Ecto neural progenitor cell (in vitro differentiated cells): ENCODE measurements at regions not wholly inside any gene's neighbourhood (a gene's known extent, or its start where the extent isn't known, plus 50 kb on each side); places are given as distances from the start of the nearest gene placed in this dataset.
"Not testable (repeated sequence)": the region's sequence is repeated elsewhere in the genome, so short reads cannot be mapped to it uniquely, and the experiment has no call there.

Experiments used
- DNase-seq: peaks from one replicate; pipeline ENCODE4 v3.0.0-alpha.2; 2018; ENCODE audit warnings: low spot score

DNA sequence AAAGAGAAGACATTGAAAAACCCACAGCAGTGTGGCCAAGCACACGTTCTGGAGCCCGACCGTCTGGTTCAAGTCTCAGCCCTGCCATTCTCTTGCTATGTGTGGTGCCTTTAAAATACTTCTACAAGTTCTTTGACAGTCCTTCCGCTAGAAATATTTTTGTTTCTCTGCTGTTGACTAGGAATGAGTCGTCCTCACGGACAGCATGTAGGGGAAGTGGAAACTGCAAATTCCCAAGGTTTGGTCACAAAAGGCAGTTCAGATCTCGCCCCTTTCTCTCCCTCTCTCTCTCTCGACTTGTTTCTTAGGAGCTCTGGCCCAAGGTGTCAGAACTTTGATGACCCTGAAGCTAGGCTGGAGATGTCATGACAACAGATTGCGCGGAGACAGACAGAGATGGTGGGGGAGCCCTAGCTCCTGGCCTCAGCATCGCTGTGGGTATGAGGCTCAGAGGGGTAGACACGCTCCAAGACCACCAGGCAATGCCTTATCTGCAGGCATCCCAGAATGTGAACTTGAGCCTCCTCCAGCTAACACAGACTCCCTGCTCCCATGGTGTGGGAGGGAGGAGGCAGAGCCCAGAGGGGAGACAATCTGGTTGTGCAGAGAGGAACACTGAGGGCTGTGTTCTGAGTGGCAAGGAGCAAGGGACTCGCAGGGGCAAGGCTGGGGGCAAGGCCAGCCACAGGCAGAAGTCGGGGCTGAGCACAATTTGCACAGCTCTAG, 368.9 kb upstream of the SULF2 start:
- no peak for DNase-seq

DNA sequence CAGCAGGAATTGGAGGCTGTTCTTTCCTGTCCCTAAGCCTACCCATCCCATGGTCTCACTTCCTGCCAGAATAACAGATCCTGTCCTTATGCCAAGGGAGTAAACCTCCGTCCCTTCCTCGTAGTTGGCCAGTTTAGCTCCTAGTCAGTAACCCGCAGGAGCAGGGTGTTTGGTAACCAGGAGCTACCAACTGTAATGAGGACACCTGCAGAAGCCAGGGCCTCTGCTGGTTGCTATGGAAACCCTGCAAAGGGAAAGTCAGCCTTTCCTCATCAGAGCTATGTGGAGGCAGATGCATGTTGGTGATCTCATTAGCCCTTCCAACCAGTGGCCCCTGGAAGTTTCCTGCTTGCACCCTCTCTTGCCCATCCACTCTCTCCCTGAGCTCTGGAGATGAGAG, 368.2 kb upstream of the SULF2 start:
- DNase-seq: no peak

DNA sequence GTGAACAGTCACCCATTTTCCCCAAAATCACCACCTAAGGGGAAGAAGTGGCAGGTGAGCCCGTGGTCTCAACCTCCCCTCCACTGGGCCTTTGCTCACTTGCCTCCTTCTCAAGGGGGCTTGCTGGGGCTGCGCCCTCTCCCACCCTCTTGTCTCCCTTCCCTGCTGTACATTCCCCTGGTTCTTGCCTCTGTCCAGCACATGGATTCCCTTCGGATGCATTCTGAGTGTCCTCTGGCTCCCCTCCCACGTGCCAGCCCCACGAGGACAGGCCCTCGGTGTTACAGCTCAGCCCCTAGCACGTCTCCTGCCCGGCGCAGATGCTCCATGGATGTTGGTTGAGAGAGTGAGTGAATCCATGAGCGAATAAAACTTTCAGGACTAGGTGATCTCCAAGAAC, 367.8 kb upstream of the SULF2 start:
- DNase-seq: no peak

DNA sequence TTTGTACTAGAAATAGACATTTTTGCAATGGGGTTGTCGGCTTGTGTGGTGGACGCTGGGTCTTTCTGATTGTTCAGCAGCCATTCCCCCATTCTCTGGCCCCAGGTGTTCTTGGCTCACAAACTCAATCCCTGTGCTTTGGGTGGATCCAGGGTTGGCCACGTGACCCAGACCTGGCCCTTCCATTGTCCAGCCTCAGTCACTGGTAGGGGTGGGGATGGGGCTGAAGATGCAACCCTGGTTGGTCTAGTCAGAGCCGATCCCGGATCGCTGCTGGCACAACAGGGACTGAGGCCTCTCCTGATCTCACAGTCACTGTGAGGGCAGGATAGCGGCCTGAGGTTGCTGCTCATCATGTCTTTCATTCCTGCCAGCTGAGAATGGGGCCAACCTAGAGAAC, 365.3 kb upstream of the SULF2 start:
- no peak for DNase-seq

DNA sequence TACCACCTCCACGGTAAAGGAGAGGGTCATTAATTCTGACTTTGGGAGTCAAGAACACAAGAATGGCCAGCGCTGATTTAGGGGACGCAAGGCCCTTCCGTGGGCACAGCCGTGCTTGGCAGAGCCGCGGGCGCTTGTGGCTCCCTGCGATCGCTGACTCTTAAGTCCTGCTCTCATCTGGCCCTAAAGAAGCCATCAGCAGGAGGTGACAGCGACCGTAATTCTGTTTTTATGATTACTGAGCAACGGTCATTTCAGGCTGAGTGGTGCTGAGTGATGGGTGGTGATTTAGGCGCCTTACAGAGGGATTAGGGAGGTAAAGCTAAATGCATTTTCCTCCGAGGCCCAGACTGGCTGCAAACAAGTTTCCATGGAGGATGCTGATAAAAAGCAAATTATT, 364.6 kb upstream of the SULF2 start:
- DNase-seq: no peak

DNA sequence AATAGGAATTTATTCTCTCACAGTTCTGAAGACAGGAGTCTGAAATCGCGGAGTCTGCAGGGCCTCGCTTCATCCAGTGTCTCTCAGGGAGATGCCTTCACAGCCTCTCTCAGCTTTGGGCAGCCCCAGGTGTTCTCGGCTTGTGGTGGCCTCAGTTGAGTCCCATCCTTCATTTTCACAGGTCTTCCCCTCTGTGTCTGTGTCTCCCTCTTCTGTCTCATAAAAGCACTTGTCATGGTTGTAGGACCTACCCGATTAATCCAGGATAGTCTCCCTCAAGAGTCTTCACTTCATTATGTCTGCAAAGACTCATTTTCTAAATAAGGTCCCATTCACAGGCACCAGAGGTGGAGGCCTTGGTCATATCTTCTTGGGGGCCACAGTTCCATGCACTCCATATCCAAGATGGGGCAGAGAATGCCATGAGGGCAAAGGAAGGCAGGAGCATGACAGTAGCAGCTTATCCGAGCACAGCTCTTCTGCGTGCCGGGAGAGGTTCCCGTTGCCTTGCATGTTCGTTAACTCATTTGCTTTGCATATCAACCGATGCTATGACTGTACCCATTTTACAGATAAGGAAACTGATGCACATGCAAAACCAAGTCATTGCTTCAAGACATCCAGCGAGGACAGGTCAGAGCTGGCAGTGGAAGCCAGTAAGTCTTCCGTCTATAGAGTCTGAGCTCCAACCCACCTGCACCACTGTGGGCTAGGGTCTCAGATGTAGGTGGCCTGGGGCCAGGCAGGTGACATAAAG, 363.8 kb upstream of the SULF2 start:
- DNase-seq: no peak

DNA sequence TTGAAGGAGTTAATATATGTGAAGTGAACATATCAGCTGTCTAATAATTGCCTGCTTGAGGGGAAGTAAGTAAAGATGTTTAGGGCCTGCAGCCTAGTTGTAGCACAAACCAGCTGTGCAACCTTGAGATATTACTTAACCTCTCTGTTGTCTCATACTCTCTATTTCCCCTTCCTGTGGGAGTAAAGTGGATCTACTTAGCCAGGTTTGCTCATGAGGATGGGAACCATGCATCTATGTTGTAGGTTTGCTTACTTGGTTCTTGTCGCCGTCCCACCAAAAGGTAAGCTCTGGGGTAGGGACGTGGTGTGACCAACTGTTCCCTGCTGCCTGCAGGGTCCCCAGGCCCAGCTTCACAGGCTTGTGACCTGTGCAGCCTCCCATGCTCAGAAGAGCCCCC, 362.7 kb upstream of the SULF2 start:
- DNase-seq: no peak

DNA sequence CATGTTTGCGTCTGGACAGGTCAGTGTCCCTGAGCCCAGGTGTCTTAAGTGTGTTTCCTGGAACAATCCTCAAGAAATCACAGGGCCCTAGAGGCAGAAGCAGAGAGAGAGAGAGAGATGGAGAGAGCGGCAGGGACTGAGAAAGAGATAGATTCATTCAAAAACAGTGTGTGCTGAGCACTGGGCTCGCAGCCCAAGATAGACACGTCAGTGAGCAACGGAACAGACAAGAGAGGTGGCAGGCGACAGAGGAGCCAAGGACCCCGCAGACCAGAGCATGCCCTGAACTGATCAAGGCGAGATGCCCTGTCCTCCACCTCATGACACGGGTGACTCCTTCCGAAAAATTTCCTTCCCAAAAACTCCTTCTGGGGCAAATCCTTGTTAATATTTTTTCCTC, 362.0 kb upstream of the SULF2 start:
- no peak for DNase-seq

DNA sequence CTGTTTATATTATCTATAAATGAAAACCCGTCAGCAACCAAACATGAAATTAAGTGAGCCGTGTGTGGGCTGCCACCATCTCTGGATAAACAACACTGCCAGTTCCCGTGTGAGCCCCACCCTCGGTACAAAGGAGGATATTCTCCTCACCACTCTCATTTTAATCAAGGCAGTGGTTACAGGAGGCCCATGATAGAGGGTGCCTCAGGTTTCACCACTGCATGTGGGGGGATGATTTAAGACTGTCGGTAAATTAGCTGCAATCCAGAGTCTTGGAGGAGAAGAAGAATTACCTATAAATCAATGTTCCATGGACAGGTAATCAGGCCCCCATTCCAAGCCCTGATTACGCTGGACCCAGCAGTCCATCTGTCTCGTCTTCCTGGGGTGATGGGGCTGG, 361.6 kb upstream of the SULF2 start:
- DNase-seq: no peak

DNA sequence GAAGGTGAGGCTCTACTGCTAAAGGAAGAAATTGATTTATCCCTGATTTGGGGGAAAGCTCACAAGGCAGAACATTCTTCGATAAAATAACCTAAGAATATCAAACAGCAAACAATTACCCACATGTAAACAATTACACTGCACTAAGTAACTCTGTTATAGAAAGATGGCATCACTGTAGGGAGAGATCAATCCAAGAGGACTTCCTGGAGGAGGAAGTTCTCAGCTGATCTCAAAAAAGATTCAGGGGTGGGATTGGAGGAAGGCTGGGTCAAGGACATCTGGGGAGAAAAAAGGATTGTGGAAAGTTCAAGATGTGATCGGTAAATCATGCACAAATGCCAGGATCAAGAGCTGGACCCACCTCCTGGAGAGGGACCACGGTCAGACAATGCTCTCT, 361.0 kb upstream of the SULF2 start:
- no peak for DNase-seq

DNA sequence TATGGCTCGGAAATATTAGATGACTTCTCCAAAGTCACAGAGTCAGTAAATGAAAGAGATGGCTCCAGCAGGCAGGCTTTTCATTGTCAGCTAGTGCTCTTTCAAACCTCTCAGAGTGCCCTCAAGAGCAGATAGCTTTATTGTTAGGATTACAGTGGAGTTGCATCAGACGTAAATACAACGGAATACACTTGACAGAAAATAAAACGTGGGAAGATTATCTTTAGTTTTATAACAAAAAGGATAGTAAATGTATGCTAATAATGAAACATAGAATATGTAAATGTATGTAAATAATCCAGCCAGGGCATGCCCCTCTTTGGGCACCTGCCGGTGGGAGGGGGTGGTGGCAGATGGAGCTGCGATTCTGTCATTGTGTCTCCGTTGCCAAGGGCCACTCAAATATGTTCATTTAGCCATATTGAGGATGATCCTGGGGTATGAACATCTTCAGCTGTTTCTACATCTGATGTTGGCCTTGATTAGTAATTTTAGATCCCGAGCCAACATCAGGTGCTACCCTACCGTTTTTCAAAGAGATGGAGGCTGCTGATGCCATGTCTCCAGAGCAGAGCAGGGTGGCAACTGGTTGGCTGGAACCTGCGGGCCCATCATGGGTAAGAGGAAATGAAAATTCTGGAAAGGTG, 358.3 kb upstream of the SULF2 start:
- DNase-seq: no peak

DNA sequence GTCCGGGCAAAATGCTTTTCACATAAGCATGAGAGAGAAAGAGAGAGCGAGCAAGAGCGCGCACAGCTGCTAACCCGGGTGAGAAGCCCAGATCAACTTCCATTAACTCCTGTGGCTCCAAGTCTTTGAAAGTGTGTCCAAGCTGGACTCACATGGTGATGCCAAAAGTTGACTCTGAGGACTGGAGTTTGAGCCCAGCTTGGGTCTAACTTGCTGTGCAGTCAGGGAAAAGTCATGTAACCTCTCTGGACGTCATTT, 357.2 kb upstream of the SULF2 start:
- DNase-seq: no peak

DNA sequence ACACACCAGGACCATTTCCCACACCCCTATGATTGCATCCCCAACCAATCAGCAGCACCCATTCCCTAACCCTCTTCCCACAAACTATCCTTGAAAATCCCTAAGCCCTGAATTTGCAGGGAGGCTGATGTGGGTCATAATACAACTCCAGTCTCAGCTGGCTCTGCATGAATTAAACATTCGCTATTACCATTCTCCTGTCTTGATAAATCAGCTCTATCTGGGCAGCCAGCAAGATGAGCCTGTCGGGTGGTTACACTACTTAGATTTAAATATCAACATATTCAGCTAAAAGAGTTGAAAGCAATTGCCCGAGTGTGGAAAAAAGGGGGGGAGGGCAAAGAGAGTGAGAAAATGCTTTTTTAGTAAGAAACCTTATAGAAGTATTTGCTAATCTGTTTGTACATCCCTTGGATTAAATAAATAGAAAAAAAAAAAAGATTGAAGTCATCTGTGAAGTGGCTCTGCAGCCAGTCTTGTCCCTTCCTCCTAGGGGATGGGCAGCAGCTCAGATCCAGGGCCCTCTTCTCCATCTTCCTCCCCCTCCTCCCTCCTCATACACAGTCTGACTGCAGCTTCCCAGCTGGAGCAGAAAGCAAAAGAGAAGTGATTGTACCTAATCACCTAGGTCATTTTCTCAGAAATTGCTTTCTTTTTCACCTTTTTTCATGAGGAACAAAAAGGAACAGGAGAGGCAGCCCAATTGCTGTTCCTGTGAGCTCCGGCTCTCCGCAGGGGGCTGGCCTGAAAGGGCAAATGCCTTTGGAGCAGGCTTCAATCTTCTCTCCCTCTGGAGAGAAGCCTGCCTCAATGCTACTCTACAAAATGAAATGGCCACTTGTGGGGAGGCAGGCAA, 356.6 kb upstream of the SULF2 start:
- DNase-seq: no peak

DNA sequence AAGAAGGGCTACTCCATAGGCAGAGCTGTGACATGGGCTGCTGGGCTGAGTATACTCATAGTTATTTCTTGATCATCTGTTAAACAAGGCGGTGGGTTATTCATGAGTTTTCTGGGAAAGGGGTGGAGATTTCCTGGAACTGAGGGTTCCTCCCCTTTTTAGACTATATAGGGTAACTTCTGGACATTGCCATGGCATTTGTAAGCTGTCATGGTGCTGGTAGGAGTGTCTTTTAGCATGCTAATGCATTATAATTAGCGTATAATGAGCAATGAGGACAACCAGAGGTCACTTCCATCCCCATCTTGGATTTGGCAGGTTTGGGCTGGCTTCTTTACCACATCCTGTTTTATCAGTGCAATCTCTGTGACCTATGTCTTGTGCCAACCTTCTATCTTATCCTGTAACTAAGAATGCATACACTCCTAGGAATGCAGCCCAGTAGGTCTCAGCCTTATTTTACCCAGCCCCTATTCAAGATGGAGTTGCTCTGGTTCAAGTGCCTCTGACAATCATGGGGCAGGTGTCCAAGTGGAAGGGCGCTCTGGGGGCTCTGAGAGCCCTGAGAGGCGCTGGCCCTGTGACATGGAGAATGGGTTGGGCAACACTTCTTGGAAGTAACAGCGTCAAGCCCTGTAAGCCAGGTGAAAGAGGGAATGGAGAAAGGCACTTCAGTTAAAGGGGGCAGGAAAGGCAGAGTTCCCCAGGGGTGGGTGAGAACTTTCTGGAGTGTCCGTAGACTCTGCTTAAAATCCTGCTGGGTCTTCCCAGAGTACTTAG, 354.2 kb upstream of the SULF2 start:
- no peak for DNase-seq

DNA sequence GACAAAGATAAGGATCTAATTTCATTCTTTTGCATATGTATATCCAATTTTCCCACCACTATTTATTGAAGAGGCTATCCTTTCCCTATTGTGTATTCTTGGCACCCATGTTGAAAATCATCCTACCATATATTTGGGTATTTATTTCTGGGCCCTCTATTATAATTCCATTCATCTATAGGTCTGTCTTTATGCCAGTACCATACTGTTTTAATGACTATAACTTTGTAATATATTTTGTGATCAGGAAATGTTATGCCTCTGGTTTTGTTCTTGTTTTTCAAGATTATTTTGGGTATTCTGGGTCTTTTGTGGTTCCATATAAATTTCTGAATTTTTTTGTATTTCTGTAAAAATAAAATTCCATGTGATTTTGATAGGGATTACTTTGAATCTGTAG, 347.6 kb upstream of the SULF2 start:
- no peak for DNase-seq

DNA sequence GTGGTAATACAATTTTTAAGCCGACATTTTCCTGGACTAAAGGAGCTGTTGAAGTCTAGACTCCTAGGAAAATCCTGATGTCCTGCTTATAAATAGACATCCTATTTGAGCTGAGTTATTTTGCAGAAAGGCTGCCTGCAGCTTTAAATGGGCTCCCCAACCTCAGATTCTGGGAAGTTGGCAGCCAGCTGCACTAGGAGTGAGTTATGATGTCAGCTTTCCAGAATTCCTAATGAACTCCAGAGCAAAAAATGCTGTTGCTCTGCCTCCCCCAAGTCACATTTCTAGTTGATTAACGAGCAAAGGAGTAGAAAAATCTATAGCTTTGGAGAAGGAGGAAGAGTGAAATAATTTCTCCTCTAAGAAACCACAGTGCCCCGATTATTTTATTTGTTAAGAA, 346.3 kb upstream of the SULF2 start:
- no peak for DNase-seq

DNA sequence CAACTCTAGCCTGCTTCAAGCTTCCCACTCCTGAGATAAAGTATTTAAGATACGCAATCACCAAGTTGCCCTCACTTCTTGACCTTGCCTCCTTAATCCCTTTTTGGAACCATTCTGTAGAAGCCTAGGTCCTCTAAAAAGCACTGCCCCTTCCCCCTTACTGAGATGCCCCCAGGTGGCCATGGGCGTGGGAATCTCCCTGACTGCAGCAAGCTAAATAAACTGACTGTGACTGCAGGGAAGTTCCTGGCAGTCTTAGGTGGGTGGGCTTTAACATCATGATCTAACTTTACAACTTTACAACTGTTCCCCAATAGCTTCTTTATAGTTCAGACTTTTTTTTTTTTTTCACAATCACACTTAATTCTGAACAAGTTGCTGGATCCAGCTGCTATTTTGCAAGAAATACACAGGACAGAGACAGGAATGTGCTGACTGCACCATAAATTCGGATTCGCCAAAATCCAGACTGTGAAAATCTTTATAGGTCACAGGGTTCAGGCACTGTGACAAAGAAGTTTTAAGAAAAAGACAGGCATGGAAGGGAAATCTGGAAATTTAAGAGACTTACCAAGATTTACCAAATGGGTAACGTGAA, 344.2 kb upstream of the SULF2 start:
- DNase-seq: no peak

DNA sequence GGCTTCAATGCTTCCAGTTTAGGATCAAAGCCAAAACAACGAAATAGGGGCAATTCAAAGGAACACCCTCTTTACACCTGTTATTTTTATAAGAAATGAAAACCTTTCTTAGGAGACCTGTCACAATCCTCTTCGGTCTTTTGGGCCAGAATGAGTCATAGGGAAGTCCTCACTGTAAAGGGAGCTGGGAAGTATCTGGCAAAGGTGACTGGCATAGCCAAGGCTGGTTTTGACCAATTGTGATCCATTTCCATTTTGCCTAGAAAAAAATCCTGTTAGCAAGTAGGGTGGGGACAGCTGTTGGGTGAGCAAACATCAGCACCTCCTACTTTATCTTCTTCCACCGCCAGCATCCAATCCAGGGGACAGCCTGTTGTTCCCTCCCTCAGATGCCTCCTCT, 343.2 kb upstream of the SULF2 start:
- DNase-seq: no peak

DNA sequence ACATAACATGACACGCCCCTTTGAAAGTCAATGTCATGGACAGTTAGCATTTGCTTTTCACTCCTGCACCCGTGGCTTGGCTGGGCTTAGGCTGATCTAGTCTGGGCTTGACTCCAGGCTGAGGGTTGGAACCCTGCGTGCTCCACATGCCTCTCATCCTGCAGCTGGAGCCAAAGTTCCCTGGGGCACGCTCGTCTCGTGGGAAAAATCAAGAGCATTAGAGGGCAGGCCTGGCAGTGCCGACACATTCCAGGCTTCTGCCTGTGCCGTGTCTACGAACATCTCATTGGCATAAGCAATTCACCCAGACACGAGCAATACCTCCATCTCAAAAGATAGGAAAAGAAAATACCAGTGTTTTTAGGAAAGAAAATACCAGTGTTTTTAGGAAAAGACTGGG, 342.7 kb upstream of the SULF2 start:
- DNase-seq: not testable (repeated sequence)

DNA sequence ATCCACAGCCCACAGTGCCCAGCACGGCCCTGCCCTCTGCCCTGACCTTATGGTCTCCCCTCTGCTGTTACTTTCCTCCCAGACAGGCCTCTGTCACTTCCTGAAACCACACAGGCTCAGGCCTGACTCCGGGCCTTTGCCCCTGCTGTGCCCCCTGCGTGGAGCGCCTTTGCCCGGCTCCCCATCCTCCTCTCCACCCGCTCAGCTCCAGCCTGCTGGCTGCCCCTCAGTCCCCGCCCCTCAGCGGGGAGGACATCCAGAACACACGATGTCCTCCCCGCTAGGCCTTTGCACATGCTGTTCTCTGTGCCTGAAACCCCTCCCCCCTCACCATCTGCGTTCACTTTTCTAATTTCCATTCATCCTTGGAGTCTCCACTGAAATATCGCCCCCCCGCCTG, 341.9 kb upstream of the SULF2 start:
- DNase-seq: not testable (repeated sequence)

DNA sequence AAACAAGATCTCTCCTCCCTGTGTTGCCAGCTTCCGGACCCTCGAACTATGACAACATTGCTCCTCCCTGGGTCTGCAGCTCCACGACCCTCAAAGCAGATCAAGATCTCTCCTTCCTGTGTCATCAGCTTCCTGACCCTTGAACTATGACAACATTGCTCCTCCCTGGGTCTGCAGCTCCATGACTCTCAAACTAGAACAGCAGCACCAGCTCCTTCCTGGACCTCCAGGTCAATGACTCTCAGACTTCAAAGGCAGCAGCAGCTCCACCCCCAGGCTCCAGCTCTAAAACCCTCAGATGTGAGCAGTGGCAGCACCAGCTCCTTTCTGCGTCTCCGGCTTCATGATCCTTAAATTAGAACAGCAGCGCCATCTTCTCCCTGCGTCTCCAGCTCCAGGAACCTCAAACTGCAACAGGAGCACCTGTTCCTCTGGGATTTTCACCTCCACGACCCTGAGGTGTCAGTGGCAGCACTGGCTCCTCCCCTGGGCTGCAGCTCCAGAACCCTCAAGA, 341.0 kb upstream of the SULF2 start:
- no peak for DNase-seq
